ENCODE measurements at regions not wholly inside any gene's neighbourhood (a gene's known extent, or its start where the extent isn't known, plus 50 kb on each side); places are given as distances from the start of the nearest gene placed in this dataset.

DNA sequence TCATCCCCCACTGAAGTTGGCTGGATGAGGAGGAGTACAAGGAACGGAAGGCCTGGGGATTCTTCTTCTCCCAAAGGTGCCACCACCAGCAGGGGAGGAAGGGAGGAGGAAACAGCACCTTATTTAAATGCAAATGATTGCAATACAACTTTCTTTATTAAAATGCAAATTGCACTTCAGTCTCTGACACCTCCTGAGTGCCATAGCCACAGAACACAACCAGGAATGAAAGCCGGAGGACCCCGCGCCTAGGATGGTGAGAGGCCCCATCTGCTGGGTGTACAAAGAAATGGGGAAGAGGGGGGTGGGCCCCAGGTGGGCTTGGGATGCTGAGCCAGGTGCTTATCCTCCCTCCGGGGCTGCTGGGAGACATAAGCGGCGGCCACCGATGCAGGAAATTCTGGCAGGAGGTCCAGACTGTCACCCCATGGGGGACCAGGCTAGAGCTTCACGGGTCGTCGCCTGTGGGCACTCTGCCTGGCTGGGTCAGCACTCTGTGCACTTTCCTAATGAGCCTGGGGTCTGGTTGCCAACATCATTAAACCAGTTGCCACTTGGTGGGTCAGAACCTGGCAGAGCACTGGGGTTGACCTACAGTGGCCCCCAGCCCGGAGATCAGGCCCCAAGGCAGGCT, 154.2 kb upstream of the MLN start:
- H3K4me3 ChIP-seq = no peak overlapping the region
- no peaks in the 10 kb centered on the region for H3K9me3 ChIP-seq (replicated peaks)
- H3K36me3 ChIP-seq = no peaks in the 10 kb centered on the region
- no peak overlapping the region for H3K27ac ChIP-seq
- H3K4me1 ChIP-seq (replicated peaks) = no peaks in the 10 kb centered on the region
- peaks cover 5% of the 10 kb centered on the region; the same call in 1 of the 2 replicates for H3K27me3 ChIP-seq (replicated peaks)
- no peak for DNase-seq (ENCODE audit: low read depth in 1 of 2, low spot score in 2 of 2)

- no peaks in the 10 kb centered on the region for H3K36me3 ChIP-seq
- DNase-seq (ENCODE audit: low read depth in 1 of 2, low spot score in 2 of 2) = no peak
- no peaks in the 10 kb centered on the region for H3K9me3 ChIP-seq (replicated peaks)
- H3K4me3 ChIP-seq = no peak overlapping the region
- H3K4me1 ChIP-seq (replicated peaks) = no peaks in the 10 kb centered on the region
- no peak overlapping the region for H3K27ac ChIP-seq
- peaks cover 11% of the 10 kb centered on the region; the same call in 1 of the 2 replicates for H3K27me3 ChIP-seq (replicated peaks)
Observed at GRCh38 chr6:33957131-33957891, 153.5 kb upstream of the MLN start.

DNA sequence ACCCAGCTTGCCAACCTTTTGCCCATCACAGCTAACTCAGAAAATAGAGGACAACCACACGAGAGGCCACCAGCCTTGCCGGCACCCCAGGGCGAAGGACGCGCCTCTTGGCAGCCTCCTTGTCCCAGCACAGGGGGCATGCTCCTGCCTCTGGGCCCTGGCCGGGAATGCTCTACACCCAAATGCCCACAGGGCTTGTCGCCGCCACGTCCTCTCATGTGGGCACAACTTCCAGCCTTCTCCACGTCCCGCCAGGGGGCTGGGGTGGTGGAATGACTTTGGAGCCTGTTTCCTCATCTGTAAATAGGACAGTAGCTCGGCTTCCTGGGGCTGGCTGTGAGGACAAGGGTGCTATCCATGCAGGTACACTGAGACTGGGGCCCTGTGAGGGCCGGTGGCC, 152.4 kb upstream of the MLN start:
- H3K36me3 ChIP-seq = no peaks in the 10 kb centered on the region
- H3K4me1 ChIP-seq (replicated peaks) = no peaks in the 10 kb centered on the region
- H3K27ac ChIP-seq = no peak overlapping the region
- H3K4me3 ChIP-seq = no peak overlapping the region
- DNase-seq (ENCODE audit: low read depth in 1 of 2, low spot score in 2 of 2) = no peak
- peaks cover 11% of the 10 kb centered on the region; the same call in 1 of the 2 replicates for H3K27me3 ChIP-seq (replicated peaks)
- no peaks in the 10 kb centered on the region for H3K9me3 ChIP-seq (replicated peaks)

- Histone ChIP-seq H3K27ac (no peak overlapping the region), H3K9me3 (replicated peaks) (no peaks in the 10 kb centered on the region), H3K27me3 (replicated peaks) (peaks cover 11% of the 10 kb centered on the region; the same call in 1 of the 2 replicates), H3K4me3 (no peak overlapping the region), H3K4me1 (replicated peaks) (no peaks in the 10 kb centered on the region), H3K36me3 (no peaks in the 10 kb centered on the region)
- DNase-seq (ENCODE audit: low read depth in 1 of 2, low spot score in 2 of 2) = no peak
Observed at GRCh38 chr6:33955566-33955965, 151.8 kb upstream of the MLN start.

DNA sequence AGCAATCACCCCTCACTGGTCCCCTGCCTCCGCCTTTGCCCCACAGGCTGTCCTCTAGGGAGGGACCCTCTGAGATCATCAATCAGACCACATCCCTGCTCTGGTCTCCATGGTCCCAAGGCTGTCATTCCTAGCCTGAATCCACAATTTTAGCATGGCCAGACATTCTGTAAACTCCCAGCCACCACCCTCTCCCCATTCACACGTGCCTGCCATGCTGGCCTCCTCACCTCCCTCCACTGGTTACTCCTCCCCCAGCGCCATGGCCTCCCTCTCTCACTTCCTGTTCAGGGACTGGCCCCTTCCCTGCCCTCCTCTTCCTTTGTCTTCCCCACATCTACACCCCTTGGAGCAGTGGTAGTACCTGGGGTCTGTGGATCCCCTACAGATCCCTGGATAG, 150.7 kb upstream of the MLN start:
- DNase-seq (ENCODE audit: low read depth in 1 of 2, low spot score in 2 of 2) = no peak
- Histone ChIP-seq H3K27ac (no peak overlapping the region), H3K36me3 (no peaks in the 10 kb centered on the region), H3K9me3 (replicated peaks) (no peaks in the 10 kb centered on the region), H3K4me1 (replicated peaks) (no peaks in the 10 kb centered on the region), H3K27me3 (replicated peaks) (peaks cover 11% of the 10 kb centered on the region; the same call in 1 of the 2 replicates), H3K4me3 (no peak overlapping the region)

DNA sequence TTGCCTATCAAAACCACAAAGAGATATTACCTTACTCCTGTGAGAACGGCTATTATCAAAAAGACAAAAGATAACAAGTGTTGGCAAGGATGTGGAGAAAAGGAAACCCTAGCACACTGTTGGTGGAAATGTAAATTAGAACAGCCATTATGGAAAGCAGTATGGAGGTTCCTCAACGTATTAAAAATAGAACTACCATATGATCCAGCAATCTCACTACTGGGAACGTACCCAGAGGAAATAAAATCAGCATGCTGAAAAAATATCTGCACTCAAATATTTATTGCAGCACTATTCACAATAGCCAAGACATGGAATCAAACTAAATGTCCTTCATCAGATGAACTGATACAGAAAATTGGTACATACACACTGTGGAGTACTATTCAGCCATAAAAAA, 149.4 kb upstream of the MLN start:
- no peaks in the 10 kb centered on the region for H3K36me3 ChIP-seq
- H3K4me1 ChIP-seq (replicated peaks) = no peaks in the 10 kb centered on the region
- no peaks in the 10 kb centered on the region for H3K9me3 ChIP-seq (replicated peaks)
- no peak overlapping the region for H3K27ac ChIP-seq
- H3K27me3 ChIP-seq (replicated peaks) = peaks cover 11% of the 10 kb centered on the region; the same call in 1 of the 2 replicates
- no peak overlapping the region for H3K4me3 ChIP-seq
- DNase-seq (ENCODE audit: low read depth in 1 of 2, low spot score in 2 of 2) = no peak

GRCh38 chr6:33952016-33952415, 148.2 kb upstream of the MLN start:
- H3K36me3 ChIP-seq = no peaks in the 10 kb centered on the region
- H3K9me3 ChIP-seq (replicated peaks) = no peaks in the 10 kb centered on the region
- DNase-seq (ENCODE audit: low read depth in 1 of 2, low spot score in 2 of 2) = no peak
- H3K4me3 ChIP-seq = no peak overlapping the region
- no peak overlapping the region for H3K27ac ChIP-seq
- H3K4me1 ChIP-seq (replicated peaks) = no peaks in the 10 kb centered on the region
- peaks cover 11% of the 10 kb centered on the region; the same call in 1 of the 2 replicates for H3K27me3 ChIP-seq (replicated peaks)

DNA sequence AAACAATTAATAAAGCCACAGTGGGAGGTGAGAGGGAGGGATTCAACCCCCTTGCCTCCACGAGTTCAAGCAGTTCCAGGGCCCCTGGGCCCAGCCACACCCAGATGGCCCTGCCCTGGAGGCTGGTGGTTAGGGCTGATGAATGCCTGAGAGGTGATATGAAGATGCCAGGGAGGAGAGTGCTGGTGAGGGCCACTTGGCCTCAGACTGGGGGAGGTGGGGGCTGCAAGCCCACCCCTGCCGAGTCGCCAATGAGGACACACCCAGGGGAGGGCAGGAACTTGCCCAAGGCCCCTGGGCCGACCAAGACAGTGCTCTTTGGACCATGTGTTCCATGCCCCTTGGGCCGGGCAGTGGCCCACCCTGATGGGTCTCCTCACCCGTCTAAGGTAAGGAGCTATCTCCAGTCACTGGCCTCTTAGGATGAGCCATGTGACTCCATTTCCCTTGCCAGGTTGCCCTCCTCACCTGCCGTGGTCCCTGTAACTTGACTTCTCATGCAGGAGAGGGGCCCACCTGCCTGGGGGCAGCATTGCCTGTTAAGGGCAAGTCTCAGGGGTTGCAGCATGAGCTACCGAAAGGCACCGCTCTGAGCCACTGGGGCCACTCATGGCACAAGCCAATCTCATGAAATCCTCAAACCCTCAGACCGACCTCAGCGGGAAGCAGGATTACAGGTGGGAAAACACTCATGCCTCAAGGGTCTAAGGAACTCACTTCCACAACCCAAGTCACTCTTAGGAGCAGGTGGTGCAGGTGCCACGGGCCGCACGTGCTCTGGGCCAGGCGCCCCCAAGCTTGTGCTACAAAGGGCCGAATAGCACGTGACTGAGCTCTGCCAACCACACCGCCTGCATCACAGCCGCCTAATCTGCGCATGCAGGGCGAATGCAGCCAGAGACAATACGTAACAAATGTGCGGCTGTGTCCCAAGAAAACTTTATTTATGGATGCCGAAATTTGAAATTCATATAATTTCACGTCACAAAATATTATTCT, 147.4 kb upstream of the MLN start:
- H3K27ac ChIP-seq = no peak overlapping the region
- H3K4me1 ChIP-seq (replicated peaks) = no peaks in the 10 kb centered on the region
- no peaks in the 10 kb centered on the region for H3K9me3 ChIP-seq (replicated peaks)
- H3K27me3 ChIP-seq (replicated peaks) = peaks cover 11% of the 10 kb centered on the region
- no peaks in the 10 kb centered on the region for H3K36me3 ChIP-seq
- DNase-seq (ENCODE audit: low read depth in 1 of 2, low spot score in 2 of 2) = no peak
- no peak overlapping the region for H3K4me3 ChIP-seq

- Histone ChIP-seq H3K36me3 (no peaks in the 10 kb centered on the region), H3K9me3 (replicated peaks) (no peaks in the 10 kb centered on the region), H3K27ac (no peak overlapping the region), H3K4me3 (no peak overlapping the region), H3K4me1 (replicated peaks) (no peaks in the 10 kb centered on the region), H3K27me3 (replicated peaks) (peaks cover 15% of the 10 kb centered on the region)
- DNase-seq (ENCODE audit: low read depth in 1 of 2, low spot score in 2 of 2) = no peak
Observed at GRCh38 chr6:33950472-33950881, 146.7 kb upstream of the MLN start.

DNA sequence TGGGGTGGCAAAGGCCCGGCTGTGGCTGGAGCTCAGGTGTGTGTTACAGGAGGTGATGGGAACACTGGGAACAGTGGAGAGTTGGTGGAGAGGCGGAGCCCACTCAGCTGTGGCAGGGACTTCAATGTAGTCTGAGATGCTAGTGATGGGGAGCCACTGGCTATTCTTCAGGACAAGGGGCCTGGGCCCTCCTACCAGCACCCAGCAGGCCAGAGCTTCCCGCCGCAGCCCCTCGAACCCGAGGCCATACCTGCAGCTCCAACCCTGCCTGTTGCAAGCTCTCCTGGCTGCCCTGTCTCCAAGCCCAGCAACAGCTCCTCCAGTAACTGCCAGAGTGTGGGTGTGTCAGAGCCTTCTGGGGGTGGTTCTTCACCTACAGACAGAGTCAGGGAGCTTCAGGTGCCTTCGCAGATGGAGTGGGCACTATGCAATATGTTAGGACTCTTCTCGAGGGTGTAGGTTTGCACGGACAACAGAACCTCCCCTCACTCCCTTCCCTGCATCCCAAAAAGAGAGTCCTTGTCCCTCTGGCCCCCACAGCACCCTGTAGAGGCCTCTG, 146.2 kb upstream of the MLN start:
- Histone ChIP-seq H3K9me3 (replicated peaks) (no peaks in the 10 kb centered on the region), H3K27ac (no peak overlapping the region), H3K36me3 (no peaks in the 10 kb centered on the region), H3K4me3 (no peak overlapping the region), H3K4me1 (replicated peaks) (no peaks in the 10 kb centered on the region), H3K27me3 (replicated peaks) (peaks cover 20% of the 10 kb centered on the region)
- DNase-seq (ENCODE audit: low read depth in 1 of 2, low spot score in 2 of 2) = no peak

DNA sequence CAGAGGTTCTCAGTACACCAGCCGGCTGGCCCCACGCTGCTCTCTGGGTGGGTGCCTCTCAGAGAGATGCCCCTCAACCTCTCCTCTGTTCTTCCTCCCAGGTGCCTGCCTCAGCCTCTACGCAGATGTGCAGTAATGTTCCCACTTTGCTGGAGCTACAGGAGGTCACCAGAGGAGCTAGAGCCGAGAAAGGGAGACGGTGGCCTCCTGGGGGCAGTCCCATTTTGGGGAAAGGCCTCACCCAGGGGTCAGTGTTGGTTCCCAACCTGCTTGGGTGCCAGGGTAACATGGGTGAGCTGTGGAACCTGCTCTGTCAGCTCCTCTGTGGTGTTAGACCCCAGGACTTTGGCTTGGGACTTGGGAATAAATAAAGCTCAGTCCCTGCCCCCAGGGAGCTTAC, 145.3 kb upstream of the MLN start:
- H3K9me3 ChIP-seq (replicated peaks) = no peaks in the 10 kb centered on the region
- H3K36me3 ChIP-seq = no peaks in the 10 kb centered on the region
- peaks cover 28% of the 10 kb centered on the region for H3K27me3 ChIP-seq (replicated peaks)
- no peak overlapping the region for H3K27ac ChIP-seq
- no peaks in the 10 kb centered on the region for H3K4me1 ChIP-seq (replicated peaks)
- DNase-seq (ENCODE audit: low read depth in 1 of 2, low spot score in 2 of 2) = no peak
- no peak overlapping the region for H3K4me3 ChIP-seq

- H3K27ac ChIP-seq = no peak overlapping the region
- DNase-seq (ENCODE audit: low read depth in 1 of 2, low spot score in 2 of 2) = no peak
- H3K4me3 ChIP-seq = no peak overlapping the region
- peaks cover 28% of the 10 kb centered on the region for H3K27me3 ChIP-seq (replicated peaks)
- H3K4me1 ChIP-seq (replicated peaks) = no peaks in the 10 kb centered on the region
- H3K36me3 ChIP-seq = no peaks in the 10 kb centered on the region
- no peaks in the 10 kb centered on the region for H3K9me3 ChIP-seq (replicated peaks)
Observed at GRCh38 chr6:33947916-33948594, 144.3 kb upstream of the MLN start.

GRCh38 chr6:33947047-33947446, 143.2 kb upstream of the MLN start:
- peaks cover 22% of the 10 kb centered on the region for H3K27me3 ChIP-seq (replicated peaks)
- H3K9me3 ChIP-seq (replicated peaks) = no peaks in the 10 kb centered on the region
- no peak overlapping the region for H3K27ac ChIP-seq
- no peaks in the 10 kb centered on the region for H3K36me3 ChIP-seq
- H3K4me3 ChIP-seq = no peak overlapping the region
- DNase-seq (ENCODE audit: low read depth in 1 of 2, low spot score in 2 of 2) = no peak
- no peaks in the 10 kb centered on the region for H3K4me1 ChIP-seq (replicated peaks)

Data from SJSA1 (cell line).